ENCODE measurements at regions not wholly inside any gene's neighbourhood (a gene's known extent, or its start where the extent isn't known, plus 50 kb on each side); places are given as distances from the start of the nearest gene placed in this dataset.
"Not testable (repeated sequence)": the region's sequence is repeated elsewhere in the genome, so short reads cannot be mapped to it uniquely, and the experiment has no call there.

GRCh38 chr7:49481075-49481474 is 292.4 kb upstream of the VWC2 start:
- no peak for DNase-seq (ENCODE audit: low read depth)

- DNase-seq (ENCODE audit: low read depth): no peak
Observed at GRCh38 chr7:49483142-49483541, 290.3 kb upstream of the VWC2 start.

- DNase-seq (ENCODE audit: low read depth): no peak
Observed at GRCh38 chr7:49486974-49487829, 286.2 kb upstream of the VWC2 start.

GRCh38 chr7:49487830-49488140 is 285.7 kb upstream of the VWC2 start:
- no peak for DNase-seq (ENCODE audit: low read depth)

GRCh38 chr7:49488573-49488972 is 284.9 kb upstream of the VWC2 start:
- DNase-seq (ENCODE audit: low read depth): no peak

- no peak for DNase-seq (ENCODE audit: low read depth)
Observed at GRCh38 chr7:49497471-49497870, 276.0 kb upstream of the VWC2 start.

- DNase-seq (ENCODE audit: low read depth): no peak
Observed at GRCh38 chr7:49500741-49501140, 272.7 kb upstream of the VWC2 start.

- not testable (repeated sequence) for DNase-seq (ENCODE audit: low read depth)
Observed at GRCh38 chr7:49507206-49507605, 266.2 kb upstream of the VWC2 start.

GRCh38 chr7:49513911-49514310 is 259.5 kb upstream of the VWC2 start:
- no peak for DNase-seq (ENCODE audit: low read depth)

GRCh38 chr7:49520951-49521350 is 252.5 kb upstream of the VWC2 start:
- no peak for DNase-seq (ENCODE audit: low read depth)

GRCh38 chr7:49522111-49522510 is 251.3 kb upstream of the VWC2 start:
- no peak for DNase-seq (ENCODE audit: low read depth)

- no peak for DNase-seq (ENCODE audit: low read depth)
Observed at GRCh38 chr7:49523870-49524269, 249.6 kb upstream of the VWC2 start.

GRCh38 chr7:49527182-49527581 is 246.3 kb upstream of the VWC2 start:
- DNase-seq (ENCODE audit: low read depth): no peak

- no peak for DNase-seq (ENCODE audit: low read depth)
Observed at GRCh38 chr7:49530481-49530880, 243.0 kb upstream of the VWC2 start.

GRCh38 chr7:49563693-49564378 is 209.6 kb upstream of the VWC2 start:
- no peak for DNase-seq (ENCODE audit: low read depth)

GRCh38 chr7:49564379-49564714 is 209.1 kb upstream of the VWC2 start:
- DNase-seq (ENCODE audit: low read depth): no peak

- DNase-seq (ENCODE audit: low read depth): no peak
Observed at GRCh38 chr7:49577576-49577975, 195.9 kb upstream of the VWC2 start.

- no peak for DNase-seq (ENCODE audit: low read depth)
Observed at GRCh38 chr7:49579408-49579807, 194.0 kb upstream of the VWC2 start.

- DNase-seq (ENCODE audit: low read depth): no peak
Observed at GRCh38 chr7:49580000-49580399, 193.4 kb upstream of the VWC2 start.

- no peak for DNase-seq (ENCODE audit: low read depth)
Observed at GRCh38 chr7:49580761-49581160, 192.7 kb upstream of the VWC2 start.

GRCh38 chr7:49583440-49583839 is 190.0 kb upstream of the VWC2 start:
- no peak for DNase-seq (ENCODE audit: low read depth)

- no peak for DNase-seq (ENCODE audit: low read depth)
Observed at GRCh38 chr7:49596701-49597491, 176.5 kb upstream of the VWC2 start.

- no peak for DNase-seq (ENCODE audit: low read depth)
Observed at GRCh38 chr7:49597805-49598204, 175.6 kb upstream of the VWC2 start.
